WTC11 (cell line): ENCODE measurements at regions not wholly inside any gene's neighbourhood (a gene's known extent, or its start where the extent isn't known, plus 50 kb on each side); places are given as distances from the start of the nearest gene placed in this dataset.

Experiments
- ATAC-seq: fragments of 200-7000 bp; cut with Tn5 transposase; 2 replicates; pipeline ENCODE4 v1.10.0; 2021; ENCODE audit warnings: mild to moderate bottlenecking, moderate library complexity
- CTCF ChIA-PET: fragments of 300-600 bp; sonication (Branson Sonifier 250); formaldehyde crosslinking; loops from one replicate; lab custom pipeline; 2021; ENCODE audit warnings: antibody characterized with exemption; lab: Charles Lee
- POLR2A ChIA-PET: fragments of 350-600 bp; sonication (Branson Sonifier 250); formaldehyde crosslinking; loops from one replicate; lab custom pipeline; 2021; ENCODE audit warnings: antibody characterized with exemption; lab: Charles Lee
- DNase-seq: peaks from one replicate; pipeline ENCODE4 v3.0.0; 2021; ENCODE audit warnings: low spot score
- H3K27ac Mint-ChIP-seq: 2 replicates; pipeline ENCODE4 v1.8.0; 2021; ENCODE audit warnings: mixed read lengths
- H3K27me3 Mint-ChIP-seq: 2 replicates; pipeline ENCODE4 v1.8.0; 2021; ENCODE audit warnings: low read depth, mild to moderate bottlenecking, moderate library complexity, mixed read lengths
- H3K36me3 Mint-ChIP-seq: 2 replicates; pipeline ENCODE4 v1.8.0; 2021; ENCODE audit warnings: mixed read lengths
- H3K4me1 Mint-ChIP-seq: 2 replicates; pipeline ENCODE4 v1.8.0; 2022; ENCODE audit warnings: mixed read lengths
- H3K4me3 Mint-ChIP-seq: 2 replicates; pipeline ENCODE4 v1.8.0; 2021; ENCODE audit warnings: mild to moderate bottlenecking, moderate library complexity, mixed read lengths
- H3K9me3 Mint-ChIP-seq: 2 replicates; pipeline ENCODE4 v1.8.0; 2021; ENCODE audit warnings: mixed read lengths
- ATF1 ChIP-seq: sonication (generic); formaldehyde crosslinking; IDR thresholded peaks from 2 replicates; pipeline ENCODE4 v1.8.1; 2023; ENCODE audit warnings: mild to moderate bottlenecking, moderate library complexity, missing genetic modification reagents
- CDX4 ChIP-seq: fragments of 250-450 bp; sonication (Bioruptor Pico); IDR thresholded peaks from 2 replicates; pipeline ENCODE4 v1.9.0; 2021; ENCODE audit warnings: moderate library complexity, mild to moderate bottlenecking, inconsistent platforms, borderline replicate concordance
- CTCF ChIP-seq: fragments of 200-600 bp; IDR thresholded peaks from 2 replicates; pipeline ENCODE4 v1.8.0; 2022; ENCODE audit warnings: antibody characterized with exemption
- ELF4 ChIP-seq: sonication (generic); formaldehyde crosslinking; IDR thresholded peaks from 2 replicates; pipeline ENCODE4 v1.8.1; 2022; ENCODE audit warnings: low read depth, mild to moderate bottlenecking, moderate library complexity, missing genetic modification reagents
- EMX1 ChIP-seq: fragments of 250-450 bp; sonication (Bioruptor Pico); IDR thresholded peaks from 2 replicates; pipeline ENCODE4 v1.8.0; 2021; ENCODE audit warnings: mild to moderate bottlenecking
- ETV6 ChIP-seq: sonication (generic); formaldehyde crosslinking; IDR thresholded peaks from 2 replicates; pipeline ENCODE4 v1.8.1; 2022; ENCODE audit warnings: mild to moderate bottlenecking, missing genetic modification reagents
- FOXK1 ChIP-seq: sonication (generic); formaldehyde crosslinking; IDR thresholded peaks from 2 replicates; pipeline ENCODE4 v1.8.0; 2022; ENCODE audit warnings: mild to moderate bottlenecking, moderate library complexity, missing genetic modification reagents
- FOXP1 ChIP-seq: sonication (generic); formaldehyde crosslinking; IDR thresholded peaks from 2 replicates; pipeline ENCODE4 v1.8.0; 2022; ENCODE audit warnings: missing genetic modification reagents, mild to moderate bottlenecking, moderate library complexity, borderline replicate concordance
- GRHL2 ChIP-seq: fragments of 250-450 bp; sonication (Bioruptor Pico); IDR thresholded peaks from 2 replicates; pipeline ENCODE4 v1.8.0; 2022; ENCODE audit warnings: mild to moderate bottlenecking, moderate library complexity; ENCODE audit not compliant: insufficient replicate concordance, severe bottlenecking
- NFATC4 ChIP-seq: fragments of 250-450 bp; sonication (Bioruptor Pico); IDR thresholded peaks from 2 replicates; pipeline ENCODE4 v1.9.0; 2021; ENCODE audit warnings: mild to moderate bottlenecking
- NR1H2 ChIP-seq: sonication (generic); formaldehyde crosslinking; IDR thresholded peaks from 2 replicates; pipeline ENCODE4 v1.9.0; 2021; ENCODE audit warnings: mild to moderate bottlenecking, moderate library complexity, missing genetic modification reagents
- NR3C1 ChIP-seq: sonication (generic); formaldehyde crosslinking; conservative IDR thresholded peaks from 2 replicates; pipeline ENCODE4 v1.8.1; 2023; ENCODE audit warnings: low read depth, mild to moderate bottlenecking, missing genetic modification reagents
- PRRX2 ChIP-seq: fragments of 250-450 bp; sonication (Bioruptor Pico); IDR thresholded peaks from 2 replicates; pipeline ENCODE4 v1.8.0; 2021; ENCODE audit warnings: mild to moderate bottlenecking
- SOX15 ChIP-seq: fragments of 250-450 bp; sonication (Bioruptor Pico); IDR thresholded peaks from 2 replicates; pipeline ENCODE4 v1.9.0; 2021; ENCODE audit warnings: mild to moderate bottlenecking
- TCF7 ChIP-seq: sonication (generic); formaldehyde crosslinking; IDR thresholded peaks from 2 replicates; pipeline ENCODE4 v1.8.0; 2022; ENCODE audit warnings: mild to moderate bottlenecking, low read depth, missing genetic modification reagents, moderate library complexity
- ZBTB43 ChIP-seq: sonication (generic); formaldehyde crosslinking; IDR thresholded peaks from 2 replicates; pipeline ENCODE4 v1.8.1; 2023; ENCODE audit warnings: mild to moderate bottlenecking, missing genetic modification reagents
- ZNF121 ChIP-seq: sonication (generic); formaldehyde crosslinking; IDR thresholded peaks from 2 replicates; pipeline ENCODE4 v1.8.0; 2023; ENCODE audit warnings: missing genetic modification reagents
- ZNF263 ChIP-seq: sonication (generic); formaldehyde crosslinking; IDR thresholded peaks from 2 replicates; pipeline ENCODE4 v1.8.1; 2022; ENCODE audit warnings: low read depth, mild to moderate bottlenecking, moderate library complexity, missing genetic modification reagents
- ZNF396 ChIP-seq: fragments of 250-450 bp; sonication (Bioruptor Pico); IDR thresholded peaks from 2 replicates; pipeline ENCODE4 v1.8.0; 2021; ENCODE audit warnings: mild to moderate bottlenecking, moderate library complexity, borderline replicate concordance
- ZNF416 ChIP-seq: fragments of 250-450 bp; sonication (Bioruptor Pico); IDR thresholded peaks from 2 replicates; pipeline ENCODE4 v1.9.0; 2021; ENCODE audit warnings: mild to moderate bottlenecking, inconsistent platforms
- ZNF532 ChIP-seq: fragments of 250-450 bp; sonication (Bioruptor Pico); IDR thresholded peaks from 2 replicates; pipeline ENCODE4 v1.9.0; 2021; ENCODE audit warnings: mild to moderate bottlenecking, borderline replicate concordance

GRCh38 chr22:49117486-49117885 is 710.2 kb downstream of the BRD1 start:
- no peak for TF ChIP-seq FOXP1
- TF ChIP-seq, all 79 proteins: peak for 0
- Mint-ChIP-seq H3K27me3 (no peaks in the 10 kb centered on the region), H3K9me3 (peaks cover 10% of the 10 kb centered on the region)

GRCh38 chr22:49116486-49117120 is 711.1 kb downstream of the BRD1 start:
- peaks cover 2% of the 10 kb centered on the region; the same call in 1 of the 2 replicates for H3K9me3 Mint-ChIP-seq
- H3K27me3 Mint-ChIP-seq = no peaks in the 10 kb centered on the region
- peaks cover 16% of the 10 kb centered on the region for H3K4me1 Mint-ChIP-seq
- POLR2A ChIA-PET = no interaction called here
- H3K4me3 Mint-ChIP-seq = no peak overlapping the region
- no peaks in the 10 kb centered on the region for H3K36me3 Mint-ChIP-seq
- no peak overlapping the region for H3K27ac Mint-ChIP-seq
- ATAC-seq (no peak), DNase-seq (no peak)
- TF ChIP-seq ZNF396 (CRISPR knock-in tag) (no peak), CDX4 (no peak), ZBTB43 (no peak), ZNF121 (no peak), PRRX2 (CRISPR knock-in tag) (no peak), GRHL2 (CRISPR knock-in tag) (no peak), SOX15 (CRISPR knock-in tag) (no peak), ETV6 (CRISPR knock-in tag) (no peak), ATF1 (CRISPR knock-in tag) (no peak), CTCF (no peak)
- CTCF ChIA-PET = interaction anchor here (1.9 kb wide), 1 partner anchor 70 kb away, joined by 7 read pairs; no protein-coding TSS in a partner anchor

More at GRCh38 chr22:49117486-49117885, 710.2 kb downstream of the BRD1 start:
- ATAC-seq = no peak
- H3K4me1 Mint-ChIP-seq = peaks cover 16% of the 10 kb centered on the region
- H3K4me3 Mint-ChIP-seq = no peak overlapping the region
- POLR2A ChIA-PET = no interaction called here
- CTCF ChIA-PET = interaction anchor here (1.5 to 1.9 kb wide), 2 partner anchors 71 to 187 kb away, joined by 4 to 7 read pairs; no protein-coding TSS in a partner anchor
- no peak for DNase-seq
- no peaks in the 10 kb centered on the region for H3K36me3 Mint-ChIP-seq
- H3K27ac Mint-ChIP-seq = no peak overlapping the region

- no peaks in the 10 kb centered on the region for H3K27me3 Mint-ChIP-seq
- ChIA-PET CTCF (interaction anchor here (0.6 kb wide), 1 partner anchor 70 kb away, joined by 3 read pairs; no protein-coding TSS in a partner anchor), POLR2A (no interaction called here)
- ATAC-seq = no peak
- H3K36me3 Mint-ChIP-seq = no peaks in the 10 kb centered on the region
- H3K9me3 Mint-ChIP-seq = no peaks in the 10 kb centered on the region
- DNase-seq = no peak
- no peak for TF ChIP-seq NR1H2 (CRISPR knock-in tag)
- H3K27ac Mint-ChIP-seq = peak overlapping the region; percentile 41; the same call in 1 of the 2 replicates
- H3K4me1 Mint-ChIP-seq = peaks cover 16% of the 10 kb centered on the region
- H3K4me3 Mint-ChIP-seq = no peak overlapping the region
These were observed 711.7 kb downstream of the BRD1 start for GRCh38 chr22:49116021-49116420.

GRCh38 chr22:49115197-49115596 is 712.5 kb downstream of the BRD1 start:
- no peaks in the 10 kb centered on the region for H3K9me3 Mint-ChIP-seq
- DNase-seq = no peak
- no peak for ATAC-seq
- H3K27ac Mint-ChIP-seq = no peak overlapping the region
- no peak overlapping the region for H3K4me3 Mint-ChIP-seq
- POLR2A ChIA-PET = no interaction called here
- no peaks in the 10 kb centered on the region for H3K36me3 Mint-ChIP-seq
- H3K4me1 Mint-ChIP-seq = peaks cover 11% of the 10 kb centered on the region
- CTCF ChIA-PET = interaction anchor here (0.6 kb wide), 1 partner anchor 69 kb away, joined by 3 read pairs; no protein-coding TSS in a partner anchor
- no peaks in the 10 kb centered on the region for H3K27me3 Mint-ChIP-seq
- no peak for TF ChIP-seq NR3C1 (CRISPR knock-in tag)
- TF ChIP-seq ELF4 (CRISPR knock-in tag) = no peak
- TF ChIP-seq SOX15 (CRISPR knock-in tag) = no peak
- no peak for TF ChIP-seq EMX1
- no peak for TF ChIP-seq ZNF416 (CRISPR knock-in tag)
- no peak for TF ChIP-seq ZNF263 (CRISPR knock-in tag)
- no peak for TF ChIP-seq TCF7
- TF ChIP-seq NFATC4 (CRISPR knock-in tag) = no peak
- no peak for TF ChIP-seq FOXK1
- no peak for TF ChIP-seq ZNF532
- TF ChIP-seq CDX4 = no peak
